ENCODE measurements at regions not wholly inside any gene's neighbourhood (a gene's known extent, or its start where the extent isn't known, plus 50 kb on each side); places are given as distances from the start of the nearest gene placed in this dataset.

DNA sequence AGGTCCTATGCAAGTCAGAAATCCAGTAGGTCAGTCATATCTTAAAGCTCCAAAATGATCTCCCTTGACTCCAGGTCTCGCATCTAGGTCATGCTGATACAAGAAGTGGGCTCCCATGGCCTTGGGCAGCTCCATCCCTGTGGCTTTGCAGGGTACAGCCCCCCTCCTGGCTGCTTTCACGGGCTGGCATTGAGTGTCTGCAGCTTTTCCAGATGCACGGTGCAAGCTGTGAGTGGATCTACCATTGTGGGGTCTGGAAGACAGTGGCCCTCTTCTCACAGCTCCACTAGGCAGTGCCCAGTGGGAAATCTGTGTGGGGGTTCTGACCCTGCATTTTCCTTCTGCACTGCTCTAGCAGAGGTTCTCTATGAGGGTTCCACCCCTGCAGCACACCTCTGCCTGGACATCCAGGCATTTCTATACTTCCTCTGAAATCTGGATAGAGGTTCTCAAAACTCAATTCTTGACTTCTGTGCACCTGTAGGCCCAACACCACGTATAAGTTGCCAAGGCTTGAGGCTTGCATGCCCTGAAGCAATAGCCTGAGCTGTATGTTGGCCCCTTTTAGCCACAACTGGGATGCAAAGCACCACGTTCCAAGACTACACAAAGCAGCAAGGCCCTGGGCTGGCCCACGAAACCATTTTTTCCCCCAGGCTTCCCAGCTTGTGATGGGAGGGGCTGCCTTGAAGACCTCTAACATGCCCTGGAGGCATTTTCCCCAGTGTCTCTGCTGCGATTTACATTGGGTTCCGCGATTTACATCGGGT lies 472.7 kb downstream of the NPHP4 start:
- intact Hi-C loops (cut with DNase I): loop anchor here (10.0 kb wide), 2 partner anchors 105 to 395 kb away; no protein-coding TSS in a partner anchor
- DNase-seq: no peak

DNA sequence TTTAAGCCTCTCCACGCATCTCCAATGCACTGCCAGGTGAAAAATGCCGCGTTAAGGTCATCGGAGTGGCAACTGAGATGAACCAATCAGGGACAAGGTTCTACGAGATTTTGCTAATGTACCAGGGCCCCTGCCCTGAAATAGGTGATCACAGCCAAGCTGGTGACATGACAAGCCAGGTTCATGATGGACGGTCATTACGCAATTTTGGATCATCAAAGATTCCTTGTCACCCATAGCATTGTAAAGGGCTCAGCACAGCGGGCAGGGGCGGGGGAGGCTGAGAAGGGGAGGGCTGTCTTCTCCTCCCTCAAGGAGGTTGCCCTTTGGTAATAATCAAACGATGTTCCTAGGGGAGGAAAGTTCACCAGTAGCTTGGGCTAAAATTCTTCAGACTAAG lies 475.5 kb downstream of the NPHP4 start:
- DNase-seq: no peak
- intact Hi-C loops (cut with DNase I): loop anchor here (10.0 kb wide), 2 partner anchors 108 to 398 kb away; no protein-coding TSS in a partner anchor

GRCh38 chr1:5515501-5515900 lies 476.7 kb downstream of the NPHP4 start:
- intact Hi-C loops (cut with DNase I): loop anchor here (2.0 to 10.0 kb wide), 3 partner anchors 109 to 399 kb away; no protein-coding TSS in a partner anchor
- DNase-seq: peak in 1 of 10 donors; percentile 55

GRCh38 chr1:5514527-5515183 lies 477.6 kb downstream of the NPHP4 start:
- DNase-seq: peak; percentile 41 to 96 (median 82)
- intact Hi-C loops (cut with DNase I): loop anchor here (2.0 to 10.0 kb wide), 3 partner anchors 110 to 400 kb away; no protein-coding TSS in a partner anchor

GRCh38 chr1:5513846-5514526 lies 478.2 kb downstream of the NPHP4 start:
- intact Hi-C loops (cut with DNase I): loop anchor here (2.0 to 10.0 kb wide), 3 partner anchors 111 to 401 kb away; no protein-coding TSS in a partner anchor
- no peak for DNase-seq

- intact Hi-C loops (cut with DNase I): loop anchor here (10.0 kb wide), 2 partner anchors 112 to 402 kb away; no protein-coding TSS in a partner anchor
- DNase-seq: peak in 2 of 10 donors; percentile 51 to 80
Measured at GRCh38 chr1:5513179-5513578, 479.0 kb downstream of the NPHP4 start.

GRCh38 chr1:5511381-5512097 lies 480.7 kb downstream of the NPHP4 start:
- no peak for DNase-seq
- intact Hi-C loops (cut with DNase I): loop anchor here (10.0 kb wide), 2 partner anchors 113 to 403 kb away; no protein-coding TSS in a partner anchor

DNA sequence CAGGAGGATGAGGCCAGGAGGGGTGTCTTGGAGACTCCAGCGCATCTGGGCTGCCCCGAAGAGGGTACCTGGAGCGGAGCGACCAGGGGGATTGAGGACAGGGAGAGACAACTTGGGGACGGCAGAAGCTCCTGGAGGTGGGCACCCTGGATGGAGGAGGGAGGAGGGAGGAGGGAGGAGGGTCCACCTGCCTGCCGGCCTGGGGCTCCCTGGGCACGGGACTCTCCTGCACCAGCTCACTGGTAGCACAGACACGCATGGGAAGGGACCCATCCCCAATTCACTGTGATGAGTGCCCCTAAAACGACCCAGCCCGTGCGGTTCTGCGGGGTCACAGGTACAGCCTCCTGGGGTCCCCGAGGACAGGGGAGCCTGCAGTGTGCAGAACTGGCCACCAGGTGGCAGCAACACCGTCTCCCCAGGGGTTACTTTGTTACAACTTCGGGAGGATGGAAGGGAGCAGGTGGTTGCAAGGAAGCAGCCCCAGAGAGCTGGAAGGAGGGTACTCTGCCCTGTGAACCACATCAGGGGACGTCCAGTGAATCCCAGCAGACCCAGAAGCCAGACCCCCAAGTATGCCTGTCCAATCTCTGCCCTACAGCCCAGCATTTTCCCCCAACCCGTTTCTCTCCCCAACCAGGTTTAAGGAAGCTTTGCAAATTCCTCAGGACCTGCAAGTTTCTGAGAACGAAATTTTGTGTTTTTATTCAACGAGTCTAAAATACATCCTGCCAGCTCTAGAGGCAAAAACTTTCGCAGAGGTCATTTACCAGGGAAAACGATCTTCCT lies 482.4 kb downstream of the NPHP4 start:
- intact Hi-C loops (cut with DNase I): loop anchor here (1.0 to 10.0 kb wide), 3 partner anchors 115 to 465 kb away; no protein-coding TSS in a partner anchor
- DNase-seq: peak in 9 of 10 donors; percentile 58 to 95 (median 80)

- no peak for DNase-seq
- intact Hi-C loops (cut with DNase I): no loop called here
Measured at GRCh38 chr1:5508669-5509330, 483.4 kb downstream of the NPHP4 start.

- no peak for DNase-seq
- intact Hi-C loops (cut with DNase I): no loop called here
Measured at GRCh38 chr1:5507340-5507739, 484.9 kb downstream of the NPHP4 start.

GRCh38 chr1:5506634-5507033 lies 485.6 kb downstream of the NPHP4 start:
- DNase-seq: peak in 1 of 10 donors; percentile 52
- intact Hi-C loops (cut with DNase I): no loop called here

GRCh38 chr1:5505944-5506343 lies 486.3 kb downstream of the NPHP4 start:
- DNase-seq: peak in 1 of 10 donors; percentile 61
- intact Hi-C loops (cut with DNase I): no loop called here

DNA sequence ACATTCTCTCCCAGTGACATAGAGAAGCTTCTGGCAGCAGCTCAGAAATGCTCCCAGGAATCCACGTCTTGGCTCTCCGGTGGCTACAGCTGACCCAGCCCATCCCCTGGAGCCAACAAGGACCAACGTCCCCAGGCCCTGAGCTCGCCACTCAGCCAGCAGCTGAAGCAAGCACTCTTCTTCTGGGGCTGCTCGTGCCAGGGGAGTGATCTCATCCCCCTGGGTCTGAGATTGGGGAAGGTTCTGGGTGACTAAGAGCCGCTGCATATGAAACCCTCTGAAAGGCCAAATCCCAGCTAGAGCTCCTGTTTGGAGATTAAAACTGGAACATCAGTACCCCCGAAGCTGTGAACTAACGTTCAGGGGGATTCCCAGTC lies 487.9 kb downstream of the NPHP4 start:
- intact Hi-C loops (cut with DNase I): no loop called here
- peak in 1 of 10 donors; percentile 53 for DNase-seq

DNA sequence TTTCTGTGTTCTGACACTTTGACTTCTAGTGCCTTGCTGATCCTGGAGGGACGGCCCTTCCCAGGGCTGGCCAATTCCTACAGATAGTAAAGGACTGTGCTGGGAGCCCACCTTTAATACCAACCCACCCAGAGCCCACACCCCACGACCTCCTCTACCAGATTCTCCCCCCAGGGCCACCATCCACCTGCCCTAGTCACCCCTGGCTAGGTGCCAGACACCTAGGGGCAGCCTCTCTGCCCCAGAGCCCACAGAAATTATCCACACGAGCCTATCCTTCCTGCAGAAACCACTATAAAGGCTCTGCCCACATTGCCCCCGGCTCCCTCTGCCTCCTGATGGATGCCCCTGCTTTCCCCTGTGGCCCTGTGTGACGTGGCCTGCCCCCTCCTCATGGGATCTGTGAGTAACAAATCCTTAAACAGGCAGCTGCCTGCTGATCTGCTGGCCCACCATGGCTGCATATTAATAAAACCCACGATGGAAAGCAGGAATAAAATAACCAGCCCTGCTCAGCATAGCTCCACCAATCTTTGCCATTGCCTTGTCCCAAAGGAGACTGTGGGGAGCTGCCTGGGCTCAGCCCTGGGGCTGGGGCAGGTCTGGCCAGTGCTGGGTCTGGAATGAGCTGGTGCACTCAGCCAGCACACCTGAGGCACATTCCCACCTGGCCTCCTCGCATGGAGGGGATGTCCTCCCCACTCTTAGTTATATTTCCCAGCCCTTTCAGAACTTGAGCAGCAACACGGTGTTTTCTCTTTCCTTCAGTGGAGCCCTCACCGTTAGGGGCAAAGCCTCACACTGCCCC lies 488.5 kb downstream of the NPHP4 start:
- peak in 1 of 10 donors; percentile 52 for DNase-seq
- intact Hi-C loops (cut with DNase I): no loop called here

DNA sequence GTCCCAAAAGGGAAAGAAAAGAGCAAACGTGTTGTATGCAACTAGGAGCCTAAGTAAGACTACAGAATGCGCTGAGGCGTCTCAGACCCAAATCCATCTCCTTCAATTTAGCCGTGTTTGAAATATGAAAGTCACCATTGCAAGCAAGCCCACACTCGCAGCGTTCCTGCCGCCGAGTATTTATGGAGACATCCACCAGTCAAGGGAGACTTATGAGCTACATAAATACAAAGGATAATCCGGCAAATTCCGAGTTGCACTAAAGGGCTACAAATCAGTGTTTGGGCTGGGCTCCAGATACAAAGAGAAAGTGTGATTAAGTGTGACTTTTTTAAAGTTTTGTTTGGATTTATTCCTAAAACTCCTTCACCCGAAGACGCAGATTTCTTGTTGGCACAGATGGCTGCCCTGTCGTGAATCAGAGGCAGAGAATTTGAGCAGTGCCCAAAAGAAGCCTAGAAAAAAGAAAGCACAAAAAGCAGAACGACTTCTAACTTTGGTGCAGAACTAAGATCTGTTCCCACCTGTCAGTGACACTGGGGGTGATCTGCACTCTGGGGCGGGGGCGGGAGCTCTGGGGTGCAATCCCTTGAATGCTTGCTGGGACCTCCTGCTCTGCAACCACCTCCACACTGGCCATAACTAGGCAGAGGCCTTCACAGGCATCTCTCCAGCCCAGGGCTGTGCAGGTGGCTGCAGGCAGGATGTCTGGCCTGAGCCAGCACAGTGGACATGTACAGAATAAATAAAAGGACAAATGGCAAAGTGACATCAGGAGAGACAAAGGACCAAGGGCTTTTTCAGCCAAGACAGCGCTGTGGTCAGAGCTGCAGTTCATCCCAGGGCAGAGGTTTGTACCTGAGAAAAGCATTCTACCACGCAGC lies 489.7 kb downstream of the NPHP4 start:
- intact Hi-C loops (cut with DNase I): no loop called here
- DNase-seq: peak in 1 of 10 donors; percentile 82

- intact Hi-C loops (cut with DNase I): no loop called here
- DNase-seq: peak in 2 of 10 donors; percentile 69 to 79
Measured at GRCh38 chr1:5501206-5501930, 490.9 kb downstream of the NPHP4 start.
